GM18502 (cell line): ENCODE measurements at regions not wholly inside any gene's neighbourhood (a gene's known extent, or its start where the extent isn't known, plus 50 kb on each side); places are given as distances from the start of the nearest gene placed in this dataset.
"Not testable (repeated sequence)": the region's sequence is repeated elsewhere in the genome, so short reads cannot be mapped to it uniquely, and the experiment has no call there.

Experiments used
- ATAC-seq: cut with Tn5 transposase; IDR thresholded peaks from one replicate; pipeline ENCODE4 v1.9.1; 2021; ENCODE audit warnings: mild to moderate bottlenecking; ENCODE audit not compliant: unreplicated experiment, poor library complexity

- not testable (repeated sequence) for ATAC-seq
Measured at GRCh38 chr2:111315188-111315917, 194.6 kb downstream of the BCL2L11 start.

DNA sequence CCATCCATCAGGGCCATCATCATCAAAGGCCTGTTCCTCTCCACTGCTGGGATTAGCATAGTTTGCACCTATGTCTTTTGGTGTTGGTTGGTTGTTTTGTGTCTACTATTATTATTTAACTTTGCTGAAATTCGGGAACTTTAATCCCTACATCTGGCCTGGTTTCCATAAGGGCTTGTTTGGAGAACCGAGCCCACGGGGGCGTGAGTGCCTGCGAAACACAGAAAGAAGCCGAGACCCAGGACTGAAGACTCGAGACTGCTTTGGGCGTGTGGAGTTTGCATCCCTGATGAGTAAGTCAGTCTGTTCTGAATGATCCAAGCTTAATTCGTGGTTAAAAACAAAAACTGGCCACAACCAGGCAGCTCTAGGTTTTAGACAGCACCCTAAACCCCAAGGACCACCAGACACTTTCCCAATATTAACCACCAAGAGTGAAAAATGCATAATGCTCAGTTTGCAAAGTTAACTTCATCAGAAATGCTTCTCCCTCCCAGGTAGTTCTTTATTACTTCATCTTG is 195.6 kb downstream of the BCL2L11 start:
- not testable (repeated sequence) for ATAC-seq

- ATAC-seq, result not testable (repeated sequence)
Measured at GRCh38 chr2:111316881-111317549, 196.3 kb downstream of the BCL2L11 start.

DNA sequence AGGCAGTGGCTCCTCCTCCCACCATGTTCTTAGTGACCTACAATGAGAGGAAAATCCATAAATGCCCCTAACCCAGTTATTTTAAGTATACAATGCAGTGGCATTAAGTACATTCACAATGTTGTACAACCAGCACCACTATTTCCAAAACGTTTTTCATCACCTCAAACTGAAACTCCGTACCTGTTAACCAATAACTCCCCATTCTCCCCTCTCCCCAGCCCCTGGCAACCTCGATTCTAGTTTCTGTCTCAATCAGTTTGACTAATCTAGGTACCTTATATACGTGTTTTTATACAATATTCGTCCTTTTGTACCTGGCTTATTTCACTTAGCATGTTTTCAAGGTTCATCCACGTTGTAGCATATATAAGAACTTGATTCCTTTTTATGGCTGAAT is 198.8 kb downstream of the BCL2L11 start:
- peak; percentile 69 for ATAC-seq

DNA sequence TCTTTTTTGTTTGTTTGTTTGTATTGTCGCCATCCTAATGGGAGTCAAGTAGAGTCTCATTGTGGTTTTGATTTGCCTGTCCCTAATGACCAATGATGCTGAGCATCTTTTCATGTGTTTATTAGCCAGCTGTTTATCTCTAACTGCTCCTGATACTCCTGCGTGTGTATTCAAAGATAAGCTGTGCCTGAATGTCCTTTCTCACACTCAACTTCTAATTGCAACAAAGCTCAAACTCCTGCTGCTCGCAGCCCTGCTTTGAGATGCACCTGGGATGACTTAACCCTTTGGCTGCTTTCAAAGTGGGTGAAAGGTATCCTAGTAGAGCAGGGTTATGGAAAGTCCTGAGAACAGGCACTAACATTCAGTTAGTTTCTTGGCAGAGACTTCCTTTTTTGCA is 199.6 kb downstream of the BCL2L11 start:
- not testable (repeated sequence) for ATAC-seq

DNA sequence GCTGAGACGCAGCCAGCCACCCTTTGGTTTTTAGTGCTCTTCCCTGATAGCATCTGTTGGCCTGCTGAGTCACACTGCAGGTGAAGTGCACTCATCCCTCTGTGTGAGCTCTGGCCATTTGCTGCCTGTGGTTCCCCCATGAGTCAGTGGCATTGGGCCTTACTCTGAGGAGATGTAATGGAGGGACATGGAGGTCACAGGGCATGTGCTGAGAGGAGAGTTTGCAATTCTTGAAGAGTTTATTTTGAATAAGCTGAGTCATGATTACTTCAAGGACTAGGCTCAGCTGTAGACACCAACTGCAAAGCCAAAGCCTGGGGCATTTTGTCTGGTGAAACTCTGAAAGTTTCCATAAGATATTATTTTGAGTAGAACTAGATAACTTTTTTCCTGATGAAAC is 200.3 kb downstream of the BCL2L11 start:
- not testable (repeated sequence) for ATAC-seq

DNA sequence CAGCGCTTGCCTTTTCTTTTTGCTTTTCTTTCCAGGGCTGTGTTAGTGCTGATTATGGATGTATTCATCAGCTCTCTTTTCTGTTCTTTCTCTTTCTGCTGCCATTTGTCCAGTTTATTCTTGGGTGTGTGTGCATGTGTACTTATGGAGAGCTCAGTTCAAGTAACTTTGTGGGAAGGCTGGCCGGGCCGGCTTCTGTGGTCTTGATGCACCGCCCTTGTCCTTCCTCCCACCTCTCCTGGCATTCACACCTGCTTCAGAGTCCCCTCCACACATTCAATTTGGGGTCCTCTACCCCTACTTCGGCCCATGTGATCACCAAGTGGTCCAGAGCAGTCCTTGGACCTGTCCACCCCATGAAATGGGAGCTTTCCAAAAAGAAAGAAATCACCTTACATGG is 202.7 kb downstream of the BCL2L11 start:
- not testable (repeated sequence) for ATAC-seq

GRCh38 chr2:111327726-111328125 is 207.0 kb downstream of the BCL2L11 start:
- ATAC-seq, result not testable (repeated sequence)

GRCh38 chr2:111329309-111329708 is 208.6 kb downstream of the BCL2L11 start:
- ATAC-seq, result not testable (repeated sequence)

DNA sequence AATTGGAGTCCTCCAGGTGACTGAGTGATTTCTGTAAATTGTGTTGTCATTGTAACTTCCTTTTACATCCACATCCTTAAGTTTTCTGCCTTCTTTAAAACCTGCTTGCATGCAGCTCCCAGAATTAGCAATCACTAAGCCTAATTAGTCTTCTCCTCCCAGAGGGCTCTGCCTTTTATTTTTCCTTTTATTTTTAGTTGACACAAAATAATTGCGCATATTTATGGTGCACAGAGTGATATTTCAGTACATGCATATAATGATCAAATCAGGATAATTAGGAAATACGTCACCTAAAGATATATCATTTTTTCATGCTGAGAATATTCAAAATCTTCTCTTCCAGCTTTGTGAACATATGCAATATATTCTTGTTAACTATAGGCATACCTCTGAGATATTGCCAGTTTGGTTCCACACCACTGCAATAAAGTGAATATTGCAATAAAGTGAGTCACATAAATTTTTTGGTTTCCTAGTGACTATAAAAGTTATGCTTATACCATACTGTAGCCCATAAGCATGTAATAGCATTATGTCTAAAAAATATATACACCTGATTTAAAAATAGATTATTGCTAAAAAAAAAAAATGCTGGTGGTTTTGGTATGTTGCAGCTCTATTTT is 210.5 kb downstream of the BCL2L11 start:
- not testable (repeated sequence) for ATAC-seq

GRCh38 chr2:111335220-111335907 is 214.7 kb downstream of the BCL2L11 start:
- ATAC-seq, result not testable (repeated sequence)

DNA sequence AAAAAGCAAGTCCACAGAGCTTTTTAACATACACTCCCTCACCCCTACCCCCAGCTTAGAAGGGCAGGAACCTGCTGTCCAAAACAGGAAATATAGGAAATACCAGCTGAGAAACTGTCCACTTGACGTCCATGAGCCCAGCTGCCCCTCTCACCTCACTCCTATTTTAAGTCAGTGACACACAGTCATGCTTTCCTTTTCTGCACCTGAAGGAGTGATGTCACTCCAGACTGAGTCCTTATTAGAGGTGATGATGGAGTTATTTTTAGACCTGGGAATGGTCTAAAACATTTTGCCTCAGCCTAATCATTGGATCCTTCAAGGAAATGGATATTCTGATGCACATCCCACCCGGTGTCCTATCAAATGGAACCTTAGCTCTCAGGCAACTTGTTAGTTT is 217.8 kb downstream of the BCL2L11 start:
- ATAC-seq, result not testable (repeated sequence)

- not testable (repeated sequence) for ATAC-seq
Measured at GRCh38 chr2:111339476-111339875, 218.8 kb downstream of the BCL2L11 start.

DNA sequence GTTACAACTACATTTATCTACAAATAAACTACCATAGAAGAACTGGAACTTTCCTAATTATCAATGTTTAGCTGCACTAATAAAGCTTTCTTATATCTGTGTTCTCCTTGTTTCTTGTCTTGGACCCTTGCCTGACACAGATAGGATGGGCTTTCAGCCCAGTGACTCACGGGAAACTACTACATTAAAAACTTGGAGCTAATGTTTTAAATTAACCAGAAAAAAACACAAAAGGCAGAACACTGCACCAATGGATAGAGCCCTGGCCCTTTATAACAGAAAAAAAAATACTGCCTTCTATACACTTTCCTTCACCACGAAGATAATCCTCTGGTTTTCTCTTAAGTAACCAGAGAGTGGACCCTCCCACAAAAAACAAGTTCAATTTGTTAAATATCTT is 223.9 kb downstream of the BCL2L11 start:
- not testable (repeated sequence) for ATAC-seq

GRCh38 chr2:111345439-111345838 is 224.7 kb downstream of the BCL2L11 start:
- ATAC-seq, result not testable (repeated sequence)

DNA sequence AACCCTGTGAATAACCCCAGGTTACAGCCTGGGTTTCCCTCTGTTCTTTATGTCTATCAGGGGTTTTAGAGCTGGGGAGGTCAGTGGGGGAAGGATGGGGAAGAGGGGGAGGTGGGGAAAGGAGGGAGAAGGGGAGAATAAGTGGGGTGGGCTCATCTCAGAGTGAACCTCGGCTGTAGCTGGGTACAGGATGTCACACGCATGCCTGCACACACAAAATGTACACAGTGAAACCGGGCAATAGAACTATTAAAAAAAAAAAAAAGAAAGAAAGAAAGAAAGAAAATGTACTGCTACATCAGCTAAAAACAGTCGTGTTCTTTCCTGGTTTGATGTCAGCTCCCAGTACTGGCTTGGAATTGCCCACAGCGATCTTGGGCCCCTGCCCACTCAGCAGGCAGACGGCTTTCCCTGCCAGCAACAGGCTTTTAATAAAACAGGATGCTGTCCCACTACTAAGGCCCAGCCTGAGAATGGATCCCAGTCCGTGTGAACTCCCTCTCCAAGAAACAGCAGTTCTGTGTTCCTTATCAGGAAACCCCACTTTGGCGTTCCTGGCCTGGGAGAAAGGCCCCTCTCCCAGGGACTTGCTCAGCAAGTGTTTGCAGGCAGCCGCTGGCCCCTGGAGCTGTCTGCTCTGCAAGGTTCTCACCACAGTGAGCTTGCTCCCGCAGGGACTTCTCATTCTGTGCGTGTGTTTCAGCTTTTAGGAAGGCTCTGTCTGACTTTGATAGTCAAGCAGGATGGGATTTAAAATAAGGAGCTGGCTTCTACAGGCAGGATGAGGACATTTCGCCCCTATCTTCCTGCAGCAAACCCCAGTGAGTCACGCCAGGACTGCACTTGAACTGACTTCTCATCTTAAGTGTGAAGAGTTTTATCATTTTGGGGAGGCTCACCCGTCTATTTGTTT is 225.6 kb downstream of the BCL2L11 start:
- ATAC-seq, result not testable (repeated sequence)

GRCh38 chr2:111347695-111348094 is 227.0 kb downstream of the BCL2L11 start:
- ATAC-seq, result not testable (repeated sequence)

DNA sequence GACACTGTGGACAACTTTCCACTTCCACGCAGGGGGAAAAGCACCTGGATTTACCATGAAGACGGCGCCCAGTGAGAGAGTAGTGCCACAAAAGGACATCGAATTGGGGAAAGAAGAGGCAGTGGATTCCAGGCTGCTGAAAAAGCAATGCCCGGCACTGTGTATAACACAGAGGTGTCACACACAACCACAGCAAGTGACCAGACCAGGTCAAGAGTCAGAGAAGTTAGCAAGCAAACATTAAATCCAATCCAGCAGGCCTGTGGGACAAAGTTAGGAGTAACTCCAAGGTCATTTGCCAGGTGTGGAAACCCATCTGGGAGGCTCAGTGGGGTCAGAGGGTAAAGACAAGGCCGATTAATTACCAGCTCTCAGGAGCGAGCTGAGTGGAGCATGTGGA is 227.6 kb downstream of the BCL2L11 start:
- ATAC-seq, result not testable (repeated sequence)
